Neural cell (in vitro differentiated cells): ENCODE measurements at regions not wholly inside any gene's neighbourhood (a gene's known extent, or its start where the extent isn't known, plus 50 kb on each side); places are given as distances from the start of the nearest gene placed in this dataset.

ENCODE experiments used
- EZH2 ChIP-seq: fragments of 200-600, 300-800 bp; shearing (Covaris generic), sonication (generic); IDR thresholded peaks from 2 replicates; pipeline ENCODE4 v1.6.1; 2014; ENCODE audit warnings: antibody characterized with exemption, low read length, borderline replicate concordance, mild to moderate bottlenecking; ENCODE audit not compliant: insufficient read depth, poor library complexity, severe bottlenecking
- POLR2AphosphoS5 ChIP-seq: IDR thresholded peaks from 2 replicates; pipeline ENCODE4 v1.6.1; 2012
- TF ChIP-seq, protein P1 (sequence below): fragments of 450-650 bp; IDR thresholded peaks from 2 replicates; pipeline ENCODE4 v1.5.1; 2014; ENCODE audit warnings: antibody characterized with exemption, mild to moderate bottlenecking, moderate library complexity; ENCODE audit not compliant: poor library complexity, severe bottlenecking

GRCh38 chr5:104172976-104173375 is 610.4 kb upstream of the NUDT12 start:
- TF ChIP-seq, protein P1, sequence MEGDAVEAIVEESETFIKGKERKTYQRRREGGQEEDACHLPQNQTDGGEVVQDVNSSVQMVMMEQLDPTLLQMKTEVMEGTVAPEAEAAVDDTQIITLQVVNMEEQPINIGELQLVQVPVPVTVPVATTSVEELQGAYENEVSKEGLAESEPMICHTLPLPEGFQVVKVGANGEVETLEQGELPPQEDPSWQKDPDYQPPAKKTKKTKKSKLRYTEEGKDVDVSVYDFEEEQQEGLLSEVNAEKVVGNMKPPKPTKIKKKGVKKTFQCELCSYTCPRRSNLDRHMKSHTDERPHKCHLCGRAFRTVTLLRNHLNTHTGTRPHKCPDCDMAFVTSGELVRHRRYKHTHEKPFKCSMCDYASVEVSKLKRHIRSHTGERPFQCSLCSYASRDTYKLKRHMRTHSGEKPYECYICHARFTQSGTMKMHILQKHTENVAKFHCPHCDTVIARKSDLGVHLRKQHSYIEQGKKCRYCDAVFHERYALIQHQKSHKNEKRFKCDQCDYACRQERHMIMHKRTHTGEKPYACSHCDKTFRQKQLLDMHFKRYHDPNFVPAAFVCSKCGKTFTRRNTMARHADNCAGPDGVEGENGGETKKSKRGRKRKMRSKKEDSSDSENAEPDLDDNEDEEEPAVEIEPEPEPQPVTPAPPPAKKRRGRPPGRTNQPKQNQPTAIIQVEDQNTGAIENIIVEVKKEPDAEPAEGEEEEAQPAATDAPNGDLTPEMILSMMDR = no peak
- TF ChIP-seq EZH2 (no peak), POLR2AphosphoS5 (no peak)
